ENCODE measurements at regions not wholly inside any gene's neighbourhood (a gene's known extent, or its start where the extent isn't known, plus 50 kb on each side); places are given as distances from the start of the nearest gene placed in this dataset.

DNA sequence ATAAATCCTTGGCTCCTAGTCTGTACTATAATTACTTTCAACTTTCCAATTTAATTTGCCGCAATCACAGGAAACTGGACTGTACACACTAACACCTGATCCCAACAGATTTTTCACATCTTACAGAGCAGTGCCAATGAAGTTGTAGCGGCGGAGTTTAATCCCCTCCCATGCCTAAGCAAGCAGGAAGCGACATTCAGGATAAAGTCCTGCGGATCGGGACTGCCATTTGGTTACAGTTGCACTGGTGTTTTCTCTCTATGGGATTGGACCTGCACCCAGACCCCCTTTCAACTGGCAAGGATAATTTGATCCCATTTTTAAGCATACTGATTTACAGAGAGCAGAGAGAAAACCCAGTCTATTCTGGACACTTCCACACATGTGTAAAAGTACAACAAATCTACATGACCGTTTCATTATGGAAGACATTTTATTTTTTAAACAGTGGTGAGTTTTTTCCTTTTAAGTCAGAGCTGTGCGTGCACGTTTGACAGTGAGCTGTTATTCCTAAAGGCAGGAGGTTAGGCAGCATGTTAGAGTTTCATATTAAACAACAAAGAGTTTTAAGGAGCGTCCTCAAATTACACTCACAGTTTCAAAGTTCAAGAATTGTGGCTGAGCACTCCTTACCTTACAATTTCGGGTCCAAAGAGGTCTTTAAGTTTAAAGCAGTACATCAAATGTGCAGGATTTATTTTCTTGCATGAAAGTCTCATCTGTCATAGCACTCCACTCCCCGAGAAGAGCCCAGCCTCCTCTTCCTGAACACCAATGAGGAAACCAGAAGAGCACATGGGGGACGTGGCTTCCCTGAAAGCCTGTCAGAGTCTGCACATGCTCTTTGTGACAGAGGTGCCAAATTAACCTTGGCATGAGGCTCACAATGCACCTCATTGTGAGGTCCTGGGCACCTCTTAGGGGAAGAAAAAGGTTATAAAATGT lies 141.6 kb upstream of the RFC3 start:
- TF ChIP-seq, protein P1, sequence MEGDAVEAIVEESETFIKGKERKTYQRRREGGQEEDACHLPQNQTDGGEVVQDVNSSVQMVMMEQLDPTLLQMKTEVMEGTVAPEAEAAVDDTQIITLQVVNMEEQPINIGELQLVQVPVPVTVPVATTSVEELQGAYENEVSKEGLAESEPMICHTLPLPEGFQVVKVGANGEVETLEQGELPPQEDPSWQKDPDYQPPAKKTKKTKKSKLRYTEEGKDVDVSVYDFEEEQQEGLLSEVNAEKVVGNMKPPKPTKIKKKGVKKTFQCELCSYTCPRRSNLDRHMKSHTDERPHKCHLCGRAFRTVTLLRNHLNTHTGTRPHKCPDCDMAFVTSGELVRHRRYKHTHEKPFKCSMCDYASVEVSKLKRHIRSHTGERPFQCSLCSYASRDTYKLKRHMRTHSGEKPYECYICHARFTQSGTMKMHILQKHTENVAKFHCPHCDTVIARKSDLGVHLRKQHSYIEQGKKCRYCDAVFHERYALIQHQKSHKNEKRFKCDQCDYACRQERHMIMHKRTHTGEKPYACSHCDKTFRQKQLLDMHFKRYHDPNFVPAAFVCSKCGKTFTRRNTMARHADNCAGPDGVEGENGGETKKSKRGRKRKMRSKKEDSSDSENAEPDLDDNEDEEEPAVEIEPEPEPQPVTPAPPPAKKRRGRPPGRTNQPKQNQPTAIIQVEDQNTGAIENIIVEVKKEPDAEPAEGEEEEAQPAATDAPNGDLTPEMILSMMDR (IDR thresholded peaks at IDR 0.05): no peak

DNA sequence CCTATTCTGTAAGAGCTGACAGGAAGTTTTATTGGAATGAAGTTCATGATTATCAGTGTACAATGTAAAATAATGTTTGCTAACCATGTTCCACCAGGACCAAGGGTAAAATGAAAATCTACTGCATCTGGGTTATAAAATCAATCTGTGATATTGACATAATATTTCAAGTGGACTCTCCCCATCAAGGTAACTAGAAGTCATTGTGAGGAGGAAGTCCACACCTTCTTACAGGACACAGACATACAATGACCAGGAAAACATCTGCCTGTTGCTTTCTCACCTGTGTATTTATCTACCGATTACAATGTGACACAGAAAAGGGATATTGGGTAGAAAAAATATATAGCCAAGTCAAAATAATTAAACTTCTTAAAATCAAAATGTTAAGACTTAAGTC lies 140.7 kb upstream of the RFC3 start:
- TF ChIP-seq, protein P1 (IDR thresholded peaks at IDR 0.05): no peak

DNA sequence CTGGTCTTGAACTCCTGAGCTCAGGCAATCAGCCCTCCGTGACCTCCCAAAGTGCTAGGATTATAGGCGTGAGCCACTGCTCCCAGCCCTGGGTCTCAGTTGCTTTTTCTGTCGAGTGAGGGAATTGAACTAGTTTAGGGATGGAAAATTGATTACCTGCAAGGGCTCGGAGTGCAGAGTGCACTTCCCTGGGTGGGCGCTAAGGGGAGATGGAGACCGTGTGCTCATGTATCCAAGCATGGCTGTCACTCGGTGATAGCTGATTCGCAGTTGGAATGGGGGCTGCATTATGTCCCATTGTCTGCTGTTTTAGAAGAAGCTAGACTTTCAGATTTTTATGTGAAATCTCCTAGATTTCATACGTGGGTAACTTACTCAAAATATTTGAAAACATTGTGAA lies 139.9 kb upstream of the RFC3 start:
- TF ChIP-seq, protein P1 (IDR thresholded peaks at IDR 0.05): no peak

DNA sequence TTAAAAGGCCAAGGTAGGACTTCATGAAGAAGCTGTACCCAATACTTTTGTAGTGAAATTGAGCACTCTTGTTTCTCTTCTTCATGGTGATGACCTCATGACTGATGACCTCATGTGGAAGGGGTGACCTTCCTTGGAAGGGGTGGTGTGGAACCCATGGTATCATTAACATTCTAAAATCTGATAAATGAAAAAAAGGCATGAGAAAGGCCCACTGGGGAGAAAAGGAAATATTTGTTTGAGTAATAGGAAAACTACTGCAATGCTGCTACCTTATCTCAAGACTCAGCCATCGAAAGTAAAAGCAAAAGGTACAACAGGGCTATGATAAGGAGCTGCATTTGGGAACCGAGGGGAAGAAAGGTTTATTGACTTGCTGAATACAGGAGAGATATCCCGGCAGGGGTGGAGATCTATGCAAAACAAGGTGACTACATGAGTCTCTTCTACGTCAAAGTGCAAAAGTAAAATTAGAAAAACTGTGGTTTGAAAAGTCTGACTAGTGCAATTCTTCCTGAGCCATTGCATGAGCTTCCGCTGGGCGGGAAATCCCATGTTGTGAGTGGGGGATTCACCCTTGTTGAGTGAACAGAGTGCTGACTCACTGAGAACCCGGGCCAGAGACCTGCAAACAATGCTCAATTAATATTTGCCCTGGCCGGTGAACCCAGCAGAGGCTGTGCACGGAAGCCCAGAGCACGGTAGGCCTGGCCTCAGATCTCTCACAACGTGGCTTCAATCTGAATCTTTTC lies 138.9 kb upstream of the RFC3 start:
- TF ChIP-seq, protein P1 (IDR thresholded peaks at IDR 0.05): no peak

DNA sequence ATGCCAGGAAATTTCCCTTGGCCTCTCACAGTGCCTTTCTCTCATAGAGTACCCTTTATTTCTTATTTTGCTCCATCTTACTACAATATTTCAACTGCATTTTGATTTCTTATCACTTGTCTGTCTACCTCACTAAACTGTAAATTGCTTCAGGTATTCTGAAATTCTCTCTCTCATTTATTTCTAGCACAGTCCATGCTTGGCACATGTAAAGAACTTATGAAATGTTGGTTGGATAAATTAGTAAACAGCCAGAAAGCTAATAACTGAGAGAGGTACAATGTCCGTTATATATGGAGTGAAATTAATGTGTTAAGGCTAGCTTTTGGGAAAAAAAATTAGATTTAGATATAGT lies 138.3 kb upstream of the RFC3 start:
- TF ChIP-seq, protein P1 (IDR thresholded peaks at IDR 0.05): no peak

DNA sequence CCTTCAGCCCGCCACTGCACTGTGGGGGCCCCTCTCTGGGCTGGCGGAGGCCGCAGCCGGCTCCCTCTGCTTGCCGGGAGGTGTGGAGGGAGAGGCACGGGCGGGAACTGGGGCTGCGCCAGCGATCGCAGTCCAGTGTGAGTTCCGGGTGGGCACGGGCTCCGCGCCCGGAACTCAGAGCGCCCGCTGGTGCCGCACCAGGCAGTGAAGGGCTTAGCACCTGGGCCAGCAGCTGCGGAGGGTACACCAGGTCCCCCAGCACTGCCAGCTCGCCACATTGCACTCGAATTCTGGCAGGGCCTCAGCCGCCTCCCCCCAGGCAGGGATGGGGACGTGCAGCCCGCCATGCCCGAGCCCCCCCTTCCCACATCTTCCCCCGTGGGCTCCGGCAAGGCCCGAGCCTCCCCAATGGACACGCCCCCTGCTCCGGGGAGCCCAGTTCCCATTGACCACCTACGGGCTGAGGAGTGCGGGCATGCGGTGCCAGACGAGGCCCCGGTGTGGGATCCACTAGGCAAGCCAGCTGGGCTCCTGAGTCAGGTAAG lies 135.9 kb upstream of the RFC3 start:
- TF ChIP-seq, protein P1 (IDR thresholded peaks at IDR 0.05): no peak

DNA sequence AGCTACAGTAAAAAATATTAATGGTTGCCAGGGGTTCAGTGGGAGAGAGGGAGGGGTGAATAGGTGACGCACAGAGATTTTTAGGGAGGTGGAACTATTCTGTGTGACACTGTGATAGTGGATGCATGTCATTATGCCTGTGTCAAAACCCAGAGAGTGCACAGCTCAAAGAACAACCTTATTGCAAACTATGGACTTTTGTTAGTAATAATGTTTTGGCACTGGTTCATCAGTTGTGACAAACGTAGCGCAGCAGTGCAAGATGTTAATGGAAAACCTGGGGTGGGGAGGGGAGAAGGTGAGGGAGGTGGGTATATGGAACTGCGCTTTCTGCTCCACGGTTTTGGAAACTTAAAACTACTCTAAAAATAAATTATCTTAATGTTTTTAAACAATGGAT lies 134.6 kb upstream of the RFC3 start:
- TF ChIP-seq, protein P1 (IDR thresholded peaks at IDR 0.05): no peak
